MM.1S (cell line): ENCODE measurements at regions not wholly inside any gene's neighbourhood (a gene's known extent, or its start where the extent isn't known, plus 50 kb on each side); places are given as distances from the start of the nearest gene placed in this dataset.
"Not testable (repeated sequence)": the region's sequence is repeated elsewhere in the genome, so short reads cannot be mapped to it uniquely, and the experiment has no call there.

Experiments
- DNase-seq: peaks from one replicate; pipeline ENCODE4 v3.0.0-alpha.2; 2015
- H2AFZ ChIP-seq: fragments of 300-600 bp; sonication (generic); 2 replicates; pipeline ENCODE4 v1.6.0; 2016; ENCODE audit warnings: antibody characterized with exemption, low read length
- H3F3A ChIP-seq: fragments of 300-600 bp; sonication (generic); 2 replicates; pipeline ENCODE4 v1.6.1; 2016; ENCODE audit warnings: mild to moderate bottlenecking, antibody characterized with exemption, low read length, moderate library complexity, mixed read lengths; ENCODE audit not compliant: insufficient read depth
- H3K27ac ChIP-seq: fragments of 300-600 bp; sonication (generic); 2 replicates; pipeline ENCODE4 v1.5.1; 2016; ENCODE audit warnings: mild to moderate bottlenecking, low read length
- H3K27me3 ChIP-seq: fragments of 300-600 bp; sonication (generic); replicated peaks from 2 replicates; pipeline ENCODE4 v1.6.0; 2016; ENCODE audit warnings: low read length; ENCODE audit not compliant: insufficient read depth
- H3K36me3 ChIP-seq: fragments of 300-600 bp; sonication (generic); replicated peaks from 2 replicates; pipeline ENCODE4 v1.6.1; 2016; ENCODE audit warnings: mild to moderate bottlenecking, low read length, mixed read lengths; ENCODE audit not compliant: insufficient read depth
- H3K4me1 ChIP-seq: fragments of 300-600 bp; sonication (generic); 2 replicates; pipeline ENCODE4 v1.6.1; 2016; ENCODE audit warnings: low read length, mixed read lengths
- H3K4me2 ChIP-seq: fragments of 300-600 bp; sonication (generic); 2 replicates; pipeline ENCODE4 v1.6.0; 2016; ENCODE audit warnings: low read depth, low read length
- H3K4me3 ChIP-seq: fragments of 300-600 bp; sonication (generic); 2 replicates; pipeline ENCODE4 v1.5.1; 2016; ENCODE audit warnings: low read length, mixed read lengths
- H3K79me2 ChIP-seq: fragments of 300-600 bp; sonication (generic); 2 replicates; pipeline ENCODE4 v1.6.1; 2016; ENCODE audit warnings: mixed run types, low read length, mixed read lengths
- H3K9ac ChIP-seq: fragments of 300-600 bp; sonication (generic); 2 replicates; pipeline ENCODE4 v1.6.1; 2016; ENCODE audit warnings: low read length, mixed read lengths
- H3K9me2 ChIP-seq: fragments of 300-600 bp; sonication (generic); replicated peaks from 2 replicates; pipeline ENCODE4 v1.6.1; 2016; ENCODE audit warnings: mild to moderate bottlenecking, low read length, mixed read lengths; ENCODE audit not compliant: insufficient read depth
- H3K9me3 ChIP-seq: fragments of 300-600 bp; sonication (generic); replicated peaks from 2 replicates; pipeline ENCODE4 v1.6.1; 2016; ENCODE audit warnings: mild to moderate bottlenecking, low read length, mixed read lengths; ENCODE audit not compliant: insufficient read depth
- H4K20me1 ChIP-seq: fragments of 300-600 bp; sonication (generic); 2 replicates; pipeline ENCODE4 v1.6.1; 2016; ENCODE audit warnings: mild to moderate bottlenecking, low read length, moderate library complexity, mixed read lengths; ENCODE audit not compliant: insufficient read depth

GRCh38 chr11:49783841-49784240 lies 168.3 kb upstream of the OR4C13 start:
- H3K79me2 ChIP-seq, H4K20me1 ChIP-seq, H3K4me3 ChIP-seq, H3K27ac ChIP-seq, H3F3A ChIP-seq, H3K9ac ChIP-seq, H3K36me3 ChIP-seq, H3K27me3 ChIP-seq, H3K4me2 ChIP-seq, H3K9me3 ChIP-seq, H3K4me1 ChIP-seq, H3K9me2 ChIP-seq, DNase-seq, H2AFZ ChIP-seq: not testable (repeated sequence)

GRCh38 chr11:49789787-49790186 lies 162.4 kb upstream of the OR4C13 start:
- H3K9me2 ChIP-seq, H3K4me2 ChIP-seq, H3K36me3 ChIP-seq, DNase-seq, H4K20me1 ChIP-seq, H3K27me3 ChIP-seq, H3K4me1 ChIP-seq, H3K79me2 ChIP-seq, H3K9ac ChIP-seq, H3F3A ChIP-seq, H3K4me3 ChIP-seq, H3K9me3 ChIP-seq, H2AFZ ChIP-seq, H3K27ac ChIP-seq: not testable (repeated sequence)

GRCh38 chr11:49798206-49798837 lies 153.9 kb upstream of the OR4C13 start:
- not testable (repeated sequence) for H4K20me1 ChIP-seq, H3K27ac ChIP-seq, H3K79me2 ChIP-seq, H3K9me3 ChIP-seq, H3K27me3 ChIP-seq, H3K9ac ChIP-seq, H2AFZ ChIP-seq, H3K4me1 ChIP-seq, DNase-seq, H3F3A ChIP-seq, H3K9me2 ChIP-seq, H3K4me3 ChIP-seq, H3K36me3 ChIP-seq, H3K4me2 ChIP-seq

- not testable (repeated sequence) for H4K20me1 ChIP-seq, H3K9me3 ChIP-seq, H3K9ac ChIP-seq, H3K27ac ChIP-seq, H2AFZ ChIP-seq, H3K27me3 ChIP-seq, H3K4me2 ChIP-seq, H3K79me2 ChIP-seq, H3K36me3 ChIP-seq, H3K9me2 ChIP-seq, H3K4me3 ChIP-seq, DNase-seq, H3F3A ChIP-seq, H3K4me1 ChIP-seq
Observed at GRCh38 chr11:49817705-49818430, 134.3 kb upstream of the OR4C13 start.

- H2AFZ ChIP-seq, H3K4me2 ChIP-seq, H3K79me2 ChIP-seq, H4K20me1 ChIP-seq, H3K9ac ChIP-seq, H3F3A ChIP-seq, H3K27me3 ChIP-seq, H3K4me3 ChIP-seq, H3K9me3 ChIP-seq, H3K27ac ChIP-seq, H3K4me1 ChIP-seq, H3K36me3 ChIP-seq, DNase-seq, H3K9me2 ChIP-seq: not testable (repeated sequence)
Observed at GRCh38 chr11:49823188-49823587, 129.0 kb upstream of the OR4C13 start.

GRCh38 chr11:49850541-49850940 lies 101.7 kb upstream of the OR4C13 start:
- not testable (repeated sequence) for H3K9me3 ChIP-seq, H3K27ac ChIP-seq, H4K20me1 ChIP-seq, H3K79me2 ChIP-seq, H2AFZ ChIP-seq, H3K4me3 ChIP-seq, H3K36me3 ChIP-seq, H3K9ac ChIP-seq, H3F3A ChIP-seq, H3K4me1 ChIP-seq, H3K27me3 ChIP-seq, DNase-seq, H3K4me2 ChIP-seq, H3K9me2 ChIP-seq
